SU-DHL-6 (cell line): ENCODE measurements at regions not wholly inside any gene's neighbourhood (a gene's known extent, or its start where the extent isn't known, plus 50 kb on each side); places are given as distances from the start of the nearest gene placed in this dataset.

Source experiments
- EZH2phosphoT487 ChIP-seq: fragments of 200-600 bp; sonication (generic), shearing (Covaris generic); conservative IDR thresholded peaks from 2 replicates; pipeline ENCODE4 v1.6.1; 2018; ENCODE audit warnings: mild to moderate bottlenecking, antibody characterized with exemption, low read length, moderate library complexity, mixed read lengths
- TF ChIP-seq, protein P1 (sequence below): fragments of 200-600 bp; sonication (generic); IDR thresholded peaks from one replicate; pipeline ENCODE4 v1.5.1; 2017; ENCODE audit warnings: antibody characterized with exemption, mild to moderate bottlenecking, low read length, moderate library complexity; ENCODE audit not compliant: insufficient read depth, poor library complexity, severe bottlenecking

DNA sequence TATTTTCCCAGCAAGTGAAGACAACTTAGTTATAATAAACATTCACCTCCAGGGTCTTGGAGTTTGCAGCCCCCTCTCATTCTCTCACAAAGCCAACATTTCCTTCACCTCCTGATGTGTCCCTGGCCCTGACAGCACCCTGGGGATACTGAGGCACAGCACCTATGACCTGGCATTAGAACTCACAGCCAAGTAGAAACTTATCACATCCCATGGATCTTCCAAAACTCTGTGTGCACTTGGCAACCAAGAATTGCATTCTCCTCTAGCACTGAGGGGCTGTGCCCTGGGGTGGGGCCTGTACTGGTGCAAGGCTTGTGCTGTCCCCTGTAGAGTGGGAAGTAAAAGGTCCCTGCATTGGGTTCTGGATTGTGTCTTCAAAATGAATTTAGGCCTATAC, 116.7 kb upstream of the IGLL5 start:
- TF ChIP-seq, protein P1, sequence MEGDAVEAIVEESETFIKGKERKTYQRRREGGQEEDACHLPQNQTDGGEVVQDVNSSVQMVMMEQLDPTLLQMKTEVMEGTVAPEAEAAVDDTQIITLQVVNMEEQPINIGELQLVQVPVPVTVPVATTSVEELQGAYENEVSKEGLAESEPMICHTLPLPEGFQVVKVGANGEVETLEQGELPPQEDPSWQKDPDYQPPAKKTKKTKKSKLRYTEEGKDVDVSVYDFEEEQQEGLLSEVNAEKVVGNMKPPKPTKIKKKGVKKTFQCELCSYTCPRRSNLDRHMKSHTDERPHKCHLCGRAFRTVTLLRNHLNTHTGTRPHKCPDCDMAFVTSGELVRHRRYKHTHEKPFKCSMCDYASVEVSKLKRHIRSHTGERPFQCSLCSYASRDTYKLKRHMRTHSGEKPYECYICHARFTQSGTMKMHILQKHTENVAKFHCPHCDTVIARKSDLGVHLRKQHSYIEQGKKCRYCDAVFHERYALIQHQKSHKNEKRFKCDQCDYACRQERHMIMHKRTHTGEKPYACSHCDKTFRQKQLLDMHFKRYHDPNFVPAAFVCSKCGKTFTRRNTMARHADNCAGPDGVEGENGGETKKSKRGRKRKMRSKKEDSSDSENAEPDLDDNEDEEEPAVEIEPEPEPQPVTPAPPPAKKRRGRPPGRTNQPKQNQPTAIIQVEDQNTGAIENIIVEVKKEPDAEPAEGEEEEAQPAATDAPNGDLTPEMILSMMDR = no peak
- no peak for TF ChIP-seq EZH2phosphoT487
